PC-9 (cell line): ENCODE measurements at regions not wholly inside any gene's neighbourhood (a gene's known extent, or its start where the extent isn't known, plus 50 kb on each side); places are given as distances from the start of the nearest gene placed in this dataset.
"Not testable (repeated sequence)": the region's sequence is repeated elsewhere in the genome, so short reads cannot be mapped to it uniquely, and the experiment has no call there.

Experiments
- BruUV-seq: library from RNA; stranded (reverse); fragments of 400-500 nt; replicated peaks from 2 replicates; lab custom pipeline; 2021; lab: Mats Ljungman, UMichigan
- CTCF ChIA-PET: fragments of 300-600 bp; sonication (Branson Sonifier 250); formaldehyde crosslinking; loops from one replicate; lab custom pipeline; 2022; ENCODE audit warnings: antibody characterized with exemption; lab: Charles Lee
- POLR2A ChIA-PET: fragments of 300-600 bp; sonication (Branson Sonifier 250); formaldehyde crosslinking; loops from one replicate; lab custom pipeline; 2022; ENCODE audit warnings: antibody characterized with exemption; ENCODE audit not compliant: unreplicated experiment; lab: Charles Lee
- DNase-seq, 2 experiments: peaks; one replicate each; pipeline versions ENCODE4 v3.0.0 to v3.0.0-alpha.2; 2015 to 2022; ENCODE audit warnings: mixed read lengths in 1 of 2
- H2AFZ ChIP-seq: fragments of 200-600 bp; sonication (generic); 2 replicates; pipeline ENCODE4 v1.8.1; 2017; ENCODE audit warnings: antibody characterized with exemption
- H3F3A ChIP-seq: fragments of 200-600 bp; sonication (generic); 2 replicates; pipeline ENCODE4 v1.8.1; 2017; ENCODE audit warnings: antibody characterized with exemption, mild to moderate bottlenecking, low read depth; ENCODE audit not compliant: insufficient read depth
- H3K27ac ChIP-seq: fragments of 200-600 bp; sonication (generic); 2 replicates; pipeline ENCODE4 v1.6.1; 2016; ENCODE audit warnings: mixed run types
- H3K27me3 ChIP-seq: fragments of 200-600 bp; sonication (generic); 2 replicates; pipeline ENCODE4 v1.6.1; 2016; ENCODE audit warnings: low read depth, mixed run types; ENCODE audit not compliant: insufficient read depth
- H3K36me3 ChIP-seq: fragments of 200-600 bp; sonication (generic); 2 replicates; pipeline ENCODE4 v1.6.1; 2016; ENCODE audit warnings: low read depth, mixed run types
- H3K4me1 ChIP-seq: fragments of 200-600 bp; sonication (generic); replicated peaks from 2 replicates; pipeline ENCODE4 v1.6.1; 2016; ENCODE audit warnings: mixed run types; ENCODE audit not compliant: insufficient read depth
- H3K4me2 ChIP-seq: fragments of 200-600 bp; sonication (generic); 2 replicates; pipeline ENCODE4 v1.6.1; 2017; ENCODE audit warnings: mixed run types
- H3K4me3 ChIP-seq: fragments of 200-600 bp; sonication (generic); 2 replicates; pipeline ENCODE4 v1.6.1; 2016; ENCODE audit warnings: mixed run types
- H3K79me2 ChIP-seq: fragments of 200-600 bp; sonication (generic); 2 replicates; pipeline ENCODE4 v1.6.1; 2017; ENCODE audit warnings: low read depth, mixed run types
- H3K9me2 ChIP-seq: fragments of 200-600 bp; sonication (generic); 2 replicates; pipeline ENCODE4 v1.8.1; 2017; ENCODE audit warnings: mild to moderate bottlenecking; ENCODE audit not compliant: insufficient read depth
- H3K9me3 ChIP-seq: fragments of 200-600 bp; sonication (generic); 2 replicates; pipeline ENCODE4 v1.8.1; 2016; ENCODE audit warnings: low read depth; ENCODE audit not compliant: insufficient read depth
- H4K20me1 ChIP-seq: fragments of 200-600 bp; sonication (generic); 2 replicates; pipeline ENCODE4 v1.8.1; 2017; ENCODE audit not compliant: insufficient read depth
- CTCF ChIP-seq: fragments of 200-600 bp; sonication (generic); conservative IDR thresholded peaks from 2 replicates; pipeline ENCODE4 v1.6.1; 2017; ENCODE audit warnings: mixed run types, antibody characterized with exemption, mild to moderate bottlenecking, moderate library complexity
- EZH2 ChIP-seq: fragments of 200-600 bp; sonication (generic); IDR thresholded peaks from 2 replicates; pipeline ENCODE4 v1.8.0; 2017; ENCODE audit warnings: antibody characterized with exemption, low read depth
- intact Hi-C: fragments of 100-400 bp; cut with micrococcal nuclease; formaldehyde crosslinking; loops from one replicate; pipeline ENCODE4 v1.10.0; 2022; ENCODE audit not compliant: unreplicated experiment

GRCh38 chr17:27958708-27959381 lies 65.7 kb upstream of the LYRM9 start:
- Histone ChIP-seq H3K27me3 (peaks cover 14% of the 10 kb centered on the region; the same call in 1 of the 2 replicates), H4K20me1 (no peaks in the 10 kb centered on the region), H3F3A (no peaks in the 10 kb centered on the region), H3K79me2 (no peaks in the 10 kb centered on the region), H3K36me3 (no peaks in the 10 kb centered on the region), H3K27ac (no peak overlapping the region), H3K9me2 (no peaks in the 10 kb centered on the region), H3K4me2 (no peak overlapping the region), H3K4me3 (no peak overlapping the region), H3K9me3 (no peaks in the 10 kb centered on the region), H3K4me1 (no peaks in the 10 kb centered on the region), H2AFZ (no peak overlapping the region)
- TF ChIP-seq EZH2 (no peak), CTCF (no peak)
- no peak for DNase-seq
- BruUV-seq, result no TSS peak
- POLR2A ChIA-PET, result no interaction called here
- CTCF ChIA-PET, result interaction anchor here (0.7 kb wide), 1 partner anchor 1958 kb away, joined by 3 read pairs; no protein-coding TSS in a partner anchor
- intact Hi-C loops, result no loop called here

GRCh38 chr17:27959382-27959709 lies 66.2 kb upstream of the LYRM9 start:
- ChIA-PET POLR2A (no interaction called here), CTCF (no interaction called here)
- H2AFZ ChIP-seq, result no peak overlapping the region
- no peaks in the 10 kb centered on the region for H3K9me2 ChIP-seq
- BruUV-seq, result no TSS peak
- no peaks in the 10 kb centered on the region for H3K4me1 ChIP-seq
- H3K36me3 ChIP-seq, result no peaks in the 10 kb centered on the region
- H3K4me3 ChIP-seq, result no peak overlapping the region
- H3K79me2 ChIP-seq, result no peaks in the 10 kb centered on the region
- no peaks in the 10 kb centered on the region for H3K9me3 ChIP-seq
- no peak for DNase-seq
- H4K20me1 ChIP-seq, result no peaks in the 10 kb centered on the region
- H3K27ac ChIP-seq, result no peak overlapping the region
- no peak overlapping the region for H3K4me2 ChIP-seq
- H3F3A ChIP-seq, result no peaks in the 10 kb centered on the region
- peaks cover 9% of the 10 kb centered on the region; the same call in 1 of the 2 replicates for H3K27me3 ChIP-seq
- intact Hi-C loops, result no loop called here
- TF ChIP-seq EZH2, result no peak

- no peaks in the 10 kb centered on the region for H3K9me2 ChIP-seq
- no peaks in the 10 kb centered on the region for H4K20me1 ChIP-seq
- no peaks in the 10 kb centered on the region for H3K79me2 ChIP-seq
- no peak overlapping the region for H2AFZ ChIP-seq
- H3K27me3 ChIP-seq, result no peaks in the 10 kb centered on the region
- no peaks in the 10 kb centered on the region for H3K4me1 ChIP-seq
- H3F3A ChIP-seq, result no peaks in the 10 kb centered on the region
- no peaks in the 10 kb centered on the region for H3K36me3 ChIP-seq
- POLR2A ChIA-PET, result no interaction called here
- H3K4me2 ChIP-seq, result no peak overlapping the region
- intact Hi-C loops, result no loop called here
- no peaks in the 10 kb centered on the region for H3K9me3 ChIP-seq
- H3K4me3 ChIP-seq, result no peak overlapping the region
- TF ChIP-seq EZH2, result no peak
- CTCF ChIA-PET, result no interaction called here
- no TSS peak for BruUV-seq
- no peak overlapping the region for H3K27ac ChIP-seq
- DNase-seq, result no peak
Measured at GRCh38 chr17:27960183-27960849, 67.2 kb upstream of the LYRM9 start.

GRCh38 chr17:27962581-27962980 lies 69.4 kb upstream of the LYRM9 start:
- H3F3A ChIP-seq, H3K9me2 ChIP-seq, H3K27ac ChIP-seq, CTCF ChIA-PET, H3K4me3 ChIP-seq, H2AFZ ChIP-seq, DNase-seq, H3K27me3 ChIP-seq, intact Hi-C loops, H3K9me3 ChIP-seq, H3K4me2 ChIP-seq, H3K79me2 ChIP-seq, POLR2A ChIA-PET, H4K20me1 ChIP-seq, H3K36me3 ChIP-seq, H3K4me1 ChIP-seq, BruUV-seq: not testable (repeated sequence)
